Endothelial cell of umbilical vein (primary cell): ENCODE measurements at regions not wholly inside any gene's neighbourhood (a gene's known extent, or its start where the extent isn't known, plus 50 kb on each side); places are given as distances from the start of the nearest gene placed in this dataset.

Experiments used
- CTCF ChIP-seq, 2 donors: IDR thresholded peaks; 1 replicate in 1 of 2; 2 replicates in 1 of 2; pipeline ENCODE4 v1.5.1; 2011; ENCODE audit warnings: low read length in 2 of 2, mild to moderate bottlenecking in 2 of 2, moderate library complexity in 2 of 2, control low read depth in 1 of 2, inconsistent platforms in 1 of 2, low read depth in 1 of 2; ENCODE audit not compliant: insufficient read depth in 1 of 2; ENCODE audit errors: extremely low read depth in 1 of 2
- EZH2 ChIP-seq: IDR thresholded peaks from 2 replicates; pipeline ENCODE4 v1.6.1; 2012; ENCODE audit warnings: borderline replicate concordance, low read depth, mild to moderate bottlenecking, moderate library complexity, low read length, inconsistent platforms; ENCODE audit not compliant: severe bottlenecking
- POLR2A ChIP-seq: IDR thresholded peaks from 2 replicates; pipeline ENCODE4 v1.6.1; 2012; ENCODE audit warnings: low read depth, mild to moderate bottlenecking, control low read depth, low read length
- TF ChIP-seq, protein P1 (sequence below): IDR thresholded peaks from 2 replicates; pipeline ENCODE4 v1.6.1; 2011; ENCODE audit not compliant: insufficient read depth, insufficient read length

- TF ChIP-seq EZH2 (no peak), CTCF (IDR thresholded peaks at IDR 0.05; ENCODE audit: extremely low read depth in 1 of 2, insufficient read depth in 1 of 2, low read depth in 1 of 2, low read length in 2 of 2) (no peak), POLR2A (no peak)
- TF ChIP-seq, protein P1, sequence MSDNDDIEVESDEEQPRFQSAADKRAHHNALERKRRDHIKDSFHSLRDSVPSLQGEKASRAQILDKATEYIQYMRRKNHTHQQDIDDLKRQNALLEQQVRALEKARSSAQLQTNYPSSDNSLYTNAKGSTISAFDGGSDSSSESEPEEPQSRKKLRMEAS = no peak
Observed at GRCh38 chr7:55286666-55287065, 78.5 kb upstream of the LANCL2 start.
